Transverse colon (tissue), 4 donors: ENCODE measurements at regions not wholly inside any gene's neighbourhood (a gene's known extent, or its start where the extent isn't known, plus 50 kb on each side); places are given as distances from the start of the nearest gene placed in this dataset.

Experiments
- DNase-seq: peaks from one replicate; pipeline ENCODE4 v3.0.0-alpha.2; 2019
- H3K27ac ChIP-seq, 4 donors: fragments of 200-600 bp; sonication (generic); 2 replicates each; pipeline ENCODE4 v1.5.1; 2016 to 2018; ENCODE audit warnings: inconsistent platforms in 4 of 4
- H3K27me3 ChIP-seq: fragments of 200-600 bp; sonication (generic); 2 replicates; pipeline ENCODE4 v1.5.1; 2017; ENCODE audit warnings: inconsistent platforms
- H3K36me3 ChIP-seq, 4 donors: fragments of 200-600 bp; sonication (generic); 2 replicates each; pipeline ENCODE4 v1.5.1; 2017 to 2019; ENCODE audit warnings: inconsistent platforms in 4 of 4
- H3K4me1 ChIP-seq, 4 donors: fragments of 200-600 bp; sonication (generic); 2 replicates each; pipeline ENCODE4 v1.5.1; 2017 to 2020; ENCODE audit warnings: inconsistent platforms in 4 of 4
- H3K4me3 ChIP-seq, 4 donors: fragments of 200-600 bp; sonication (generic); 1 replicate in 1 of 4; 2 replicates in 3 of 4; pipeline versions ENCODE4 v1.5.1 to v1.6.1; 2017 to 2019; ENCODE audit warnings: inconsistent platforms in 4 of 4
- H3K9me3 ChIP-seq, 2 donors: fragments of 200-600 bp; sonication (generic); 2 replicates each; pipeline ENCODE4 v1.5.1; 2017 to 2019; ENCODE audit warnings: inconsistent platforms in 2 of 2
- EP300 ChIP-seq: sonication (generic); formaldehyde crosslinking; IDR thresholded peaks from one replicate; pipeline ENCODE4 v1.6.1; 2017; ENCODE audit warnings: antibody characterized with exemption, low read depth
- POLR2A ChIP-seq: fragments of 450-650 bp; IDR thresholded peaks from one replicate; pipeline ENCODE4 v1.6.1; 2016; ENCODE audit warnings: antibody characterized with exemption, mild to moderate bottlenecking, moderate library complexity
- POLR2AphosphoS5 ChIP-seq, 3 donors: sonication (generic); formaldehyde crosslinking; IDR thresholded peaks; one replicate each; pipeline ENCODE4 v1.6.1; 2016; ENCODE audit warnings: antibody characterized with exemption in 3 of 3
- WGBS, 2 donors: methylation state at CpG; one replicate each; pipeline ENCODE4 v1.1.5; 2018; ENCODE audit warnings: low coverage in 1 of 2; 5-methylcytosine and 5-hydroxymethylcytosine counted together
- in situ Hi-C, 4 donors: fragments of 200-750 bp; cut with MboI; loops; one replicate each; pipeline versions ENCODE4 v1.15.0 to v1.15.1; 2017; ENCODE audit warnings: low sequenced_read_pairs in 3 of 4, low pct_ligation_motif_present in 1 of 4, low pct_unique_long_range_greater_than_20kb in 1 of 4
- intact Hi-C: fragments of 100-400 bp; cut with DNase I; formaldehyde crosslinking; loops from one replicate; pipeline ENCODE4 v1.15.1; 2023; ENCODE audit warnings: low total_unique reads
- TF ChIP-seq, protein P1 (sequence below), 5 experiments: fragments of 200-600 bp in 3 of 5; fragments of 450-650 bp in 2 of 5; sonication (generic) in 3 of 5; IDR thresholded peaks; 1 replicate in 2 of 5; 2 replicates in 3 of 5; pipeline ENCODE4 v1.5.1; 2016 to 2017; ENCODE audit warnings: antibody characterized with exemption in 5 of 5, inconsistent platforms in 3 of 5, mild to moderate bottlenecking in 2 of 5, moderate library complexity in 1 of 5

- H3K27me3 ChIP-seq = no peaks in the 10 kb centered on the region
Observed at GRCh38 chr5:101112645-101113044, 209.6 kb upstream of the ST8SIA4 start.

GRCh38 chr5:101103874-101104273 is 200.8 kb upstream of the ST8SIA4 start:
- WGBS, 2 donors = 63 to 76% methylated on average over 1 of the region's 1 CpG
- TF ChIP-seq, protein P1, sequence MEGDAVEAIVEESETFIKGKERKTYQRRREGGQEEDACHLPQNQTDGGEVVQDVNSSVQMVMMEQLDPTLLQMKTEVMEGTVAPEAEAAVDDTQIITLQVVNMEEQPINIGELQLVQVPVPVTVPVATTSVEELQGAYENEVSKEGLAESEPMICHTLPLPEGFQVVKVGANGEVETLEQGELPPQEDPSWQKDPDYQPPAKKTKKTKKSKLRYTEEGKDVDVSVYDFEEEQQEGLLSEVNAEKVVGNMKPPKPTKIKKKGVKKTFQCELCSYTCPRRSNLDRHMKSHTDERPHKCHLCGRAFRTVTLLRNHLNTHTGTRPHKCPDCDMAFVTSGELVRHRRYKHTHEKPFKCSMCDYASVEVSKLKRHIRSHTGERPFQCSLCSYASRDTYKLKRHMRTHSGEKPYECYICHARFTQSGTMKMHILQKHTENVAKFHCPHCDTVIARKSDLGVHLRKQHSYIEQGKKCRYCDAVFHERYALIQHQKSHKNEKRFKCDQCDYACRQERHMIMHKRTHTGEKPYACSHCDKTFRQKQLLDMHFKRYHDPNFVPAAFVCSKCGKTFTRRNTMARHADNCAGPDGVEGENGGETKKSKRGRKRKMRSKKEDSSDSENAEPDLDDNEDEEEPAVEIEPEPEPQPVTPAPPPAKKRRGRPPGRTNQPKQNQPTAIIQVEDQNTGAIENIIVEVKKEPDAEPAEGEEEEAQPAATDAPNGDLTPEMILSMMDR (IDR thresholded peaks at IDR 0.05) = no peak
- TF ChIP-seq POLR2A (no peak), POLR2AphosphoS5 (IDR thresholded peaks at IDR 0.05) (no peak), EP300 (no peak)
- DNase-seq = no peak
- Histone ChIP-seq H3K36me3 (no peaks in the 10 kb centered on the region), H3K4me3 (no peak overlapping the region), H3K27me3 (no peaks in the 10 kb centered on the region), H3K27ac (no peak overlapping the region), H3K4me1 (no peaks in the 10 kb centered on the region), H3K9me3 (no peaks in the 10 kb centered on the region)
- in situ Hi-C loops = no loop called here
- intact Hi-C loops = no loop called here

More at GRCh38 chr5:101112645-101113044, 209.6 kb upstream of the ST8SIA4 start:
- H3K4me3 ChIP-seq = no peak overlapping the region
- in situ Hi-C loops (no loop called here), intact Hi-C loops (no loop called here)
- no peak overlapping the region for H3K27ac ChIP-seq
- no peaks in the 10 kb centered on the region for H3K36me3 ChIP-seq
- H3K4me1 ChIP-seq = no peaks in the 10 kb centered on the region
- TF ChIP-seq POLR2AphosphoS5 (IDR thresholded peaks at IDR 0.05) (no peak), EP300 (no peak), POLR2A (no peak)
- TF ChIP-seq, protein P1 (IDR thresholded peaks at IDR 0.05) = no peak
- no peak for DNase-seq
- no peaks in the 10 kb centered on the region for H3K9me3 ChIP-seq

DNA sequence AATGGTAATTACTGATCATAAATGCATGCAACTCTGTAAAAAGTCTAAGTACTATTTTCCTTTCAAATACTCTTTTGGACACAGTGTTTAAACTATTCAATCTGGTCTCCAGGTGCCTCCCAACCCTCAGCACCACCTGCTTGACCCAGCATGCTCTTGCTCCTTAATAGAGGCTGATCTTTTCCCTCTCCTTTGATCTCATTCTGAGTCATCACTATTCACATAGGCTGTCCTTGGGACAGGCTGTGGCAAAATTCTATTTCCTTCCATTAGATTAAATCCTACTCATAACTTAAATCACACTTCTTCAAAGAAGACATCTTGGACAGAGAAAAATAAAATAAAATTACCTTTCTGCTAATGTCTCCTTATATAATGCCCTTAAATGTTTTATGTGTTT is 199.4 kb upstream of the ST8SIA4 start:
- in situ Hi-C loops = no loop called here
- no peaks in the 10 kb centered on the region for H3K9me3 ChIP-seq
- TF ChIP-seq POLR2AphosphoS5 (IDR thresholded peaks at IDR 0.05) (no peak), POLR2A (no peak), EP300 (no peak)
- TF ChIP-seq, protein P1 (IDR thresholded peaks at IDR 0.05) = no peak
- no peak overlapping the region for H3K27ac ChIP-seq
- no peaks in the 10 kb centered on the region for H3K36me3 ChIP-seq
- intact Hi-C loops = no loop called here
- no peaks in the 10 kb centered on the region for H3K27me3 ChIP-seq
- no peak overlapping the region for H3K4me3 ChIP-seq
- DNase-seq = no peak
- no peaks in the 10 kb centered on the region for H3K4me1 ChIP-seq

DNA sequence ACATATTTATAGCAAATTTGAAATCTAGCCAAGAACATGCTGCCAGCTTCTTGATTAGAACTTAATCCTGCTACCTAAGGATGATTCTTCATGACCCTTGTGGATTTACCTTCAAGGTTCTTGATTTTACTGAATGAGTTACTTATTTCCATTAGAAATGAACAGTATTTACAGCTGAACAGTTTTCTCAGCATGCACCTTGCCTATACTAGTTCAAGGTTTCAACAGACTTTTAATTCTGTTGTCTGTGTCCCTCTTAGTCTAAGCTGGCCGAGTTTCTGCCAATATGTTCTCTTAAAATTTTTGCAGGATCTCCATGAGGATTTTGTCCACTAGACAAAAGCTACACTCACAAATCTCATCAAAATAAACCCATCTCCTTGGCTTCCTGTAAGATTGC is 188.8 kb upstream of the ST8SIA4 start:
- DNase-seq = no peak
- Histone ChIP-seq H3K27me3 (no peaks in the 10 kb centered on the region), H3K4me3 (no peak overlapping the region), H3K36me3 (no peaks in the 10 kb centered on the region), H3K27ac (no peak overlapping the region), H3K4me1 (no peaks in the 10 kb centered on the region), H3K9me3 (no peaks in the 10 kb centered on the region)
- intact Hi-C loops = no loop called here
- WGBS, 2 donors = 50 to 57% methylated on average over 1 of the region's 1 CpG
- TF ChIP-seq, protein P1 (IDR thresholded peaks at IDR 0.05) = no peak
- TF ChIP-seq EP300 (no peak), POLR2AphosphoS5 (IDR thresholded peaks at IDR 0.05) (no peak), POLR2A (no peak)
- in situ Hi-C loops = no loop called here
